GM12878 (cell line): ENCODE measurements at regions not wholly inside any gene's neighbourhood (a gene's known extent, or its start where the extent isn't known, plus 50 kb on each side); places are given as distances from the start of the nearest gene placed in this dataset.

Experiments
- ATAC-seq: fragments of 200-7000 bp; cut with Tn5 transposase; 3 replicates; pipeline ENCODE4 v1.9.1; 2020; ENCODE audit warnings: mild to moderate bottlenecking, moderate library complexity
- BruUV-seq: library from RNA; stranded (reverse); fragments of 400-500 nt; replicated peaks from 2 replicates; lab custom pipeline; 2021; lab: Mats Ljungman, UMichigan
- CTCF ChIA-PET: fragments of 300-600 bp; sonication (Branson Sonifier 250); formaldehyde crosslinking; extraction: SDS; loops from one replicate; lab custom pipeline; 2021; ENCODE audit warnings: inconsistent platforms; lab: Yijun Ruan, JAX
- POLR2A ChIA-PET: fragments of 350-600 bp; formaldehyde crosslinking; extraction: SDS; loops from one replicate; lab custom pipeline; 2021; ENCODE audit warnings: inconsistent platforms; lab: Charles Lee
- RAD21 ChIA-PET: fragments of 300-600 bp; sonication (Branson Sonifier 250); formaldehyde crosslinking; loops from one replicate; lab custom pipeline; 2023; ENCODE audit warnings: antibody characterized with exemption; ENCODE audit not compliant: unreplicated experiment; lab: Charles Lee
- SMC1A ChIA-PET: fragments of 300-600 bp; sonication (Branson Sonifier 250); formaldehyde crosslinking; loops from one replicate; lab custom pipeline; 2023; ENCODE audit not compliant: unreplicated experiment, uncharacterized antibody; lab: Charles Lee
- DNase-seq: peaks from one replicate; pipeline ENCODE4 v3.0.0-alpha.2; 2011; ENCODE audit warnings: low read depth, low spot score
- FAIRE-seq: peaks from 3 replicates; lab custom pipeline; 2011; peaks lifted over from hg19 to GRCh38; lab: Jason Lieb, UNC
- H2AFZ ChIP-seq: 2 replicates; pipeline ENCODE4 v1.6.0; 2011; ENCODE audit warnings: low read depth, low read length, control low read depth; ENCODE audit not compliant: control insufficient read depth
- H3K27ac ChIP-seq: 2 replicates; pipeline ENCODE4 v1.5.1; 2011; ENCODE audit warnings: control low read depth; ENCODE audit not compliant: control insufficient read depth, insufficient read depth
- H3K27me3 ChIP-seq, 2 experiments: replicated peaks in 1 of 2; 2 replicates each; pipeline versions ENCODE4 v1.6.0 to v1.6.1; 2011; ENCODE audit warnings: low read length in 1 of 2; ENCODE audit not compliant: control insufficient read depth in 2 of 2, insufficient read depth in 2 of 2
- H3K36me3 ChIP-seq, 2 experiments: 2 replicates each; pipeline ENCODE4 v1.5.1; 2011; ENCODE audit warnings: low read length in 1 of 2; ENCODE audit not compliant: control insufficient read depth in 2 of 2, insufficient read depth in 2 of 2
- H3K4me1 ChIP-seq: 2 replicates; pipeline ENCODE4 v1.6.1; 2011; ENCODE audit warnings: mild to moderate bottlenecking, low read length, moderate library complexity, mixed read lengths; ENCODE audit not compliant: control insufficient read depth, insufficient read depth
- H3K4me2 ChIP-seq: 2 replicates; pipeline ENCODE4 v1.6.0; 2011; ENCODE audit warnings: control low read depth; ENCODE audit not compliant: control insufficient read depth, insufficient read depth
- H3K4me3 ChIP-seq: fragments of 200-600 bp; sonication (generic); 2 replicates; pipeline ENCODE4 v1.5.1; 2016
- H3K79me2 ChIP-seq: 2 replicates; pipeline ENCODE4 v1.6.0; 2011; ENCODE audit warnings: low read length; ENCODE audit not compliant: control insufficient read depth, insufficient read depth
- H3K9ac ChIP-seq: 2 replicates; pipeline ENCODE4 v1.8.0; 2011; ENCODE audit warnings: low read length, control low read depth, mixed read lengths; ENCODE audit not compliant: control insufficient read depth, insufficient read depth
- H3K9me3 ChIP-seq: replicated peaks from 3 replicates; pipeline ENCODE4 v1.5.1; 2011; ENCODE audit warnings: mild to moderate bottlenecking, low read length; ENCODE audit not compliant: control insufficient read depth, insufficient read depth
- H4K20me1 ChIP-seq: 2 replicates; pipeline ENCODE4 v1.6.0; 2011; ENCODE audit not compliant: control insufficient read depth, insufficient read depth
- BHLHE40 ChIP-seq, 2 experiments: fragments of 450-650 bp in 1 of 2; IDR thresholded peaks; 2 replicates each; pipeline ENCODE4 v1.6.1; 2011 to 2017; ENCODE audit warnings: low read depth in 2 of 2, borderline replicate concordance in 1 of 2, improper control_type of control experiment in 1 of 2, low read length in 1 of 2, mild to moderate bottlenecking in 1 of 2
- CHD2 ChIP-seq: IDR thresholded peaks from 2 replicates; pipeline ENCODE4 v1.6.1; 2011; ENCODE audit warnings: low read depth, low read length, improper control_type of control experiment, borderline replicate concordance
- IRF4 ChIP-seq: IDR thresholded peaks from 2 replicates; pipeline ENCODE4 v1.6.1; 2011; ENCODE audit warnings: low read depth, low read length
- MEF2B ChIP-seq: fragments of 450-650 bp; IDR thresholded peaks from 2 replicates; pipeline ENCODE4 v1.6.1; 2018; ENCODE audit warnings: mild to moderate bottlenecking, moderate library complexity; ENCODE audit not compliant: partially characterized antibody, poor library complexity, severe bottlenecking
- MTA3 ChIP-seq: IDR thresholded peaks from 2 replicates; pipeline ENCODE4 v1.6.1; 2012; ENCODE audit warnings: low read length, inconsistent platforms, borderline replicate concordance
- NFYA ChIP-seq: IDR thresholded peaks from 2 replicates; pipeline ENCODE4 v1.6.1; 2011; ENCODE audit warnings: low read depth, mild to moderate bottlenecking, low read length, improper control_type of control experiment, borderline replicate concordance
- PML ChIP-seq: IDR thresholded peaks from 2 replicates; pipeline ENCODE4 v1.6.1; 2012; ENCODE audit warnings: low read length, inconsistent platforms
- POU2F2 ChIP-seq: IDR thresholded peaks from 3 replicates; pipeline ENCODE4 v1.6.1; 2011; ENCODE audit warnings: low read depth, mild to moderate bottlenecking, low read length, borderline replicate concordance
- RAD51 ChIP-seq: fragments of 450-650 bp; IDR thresholded peaks from 2 replicates; pipeline ENCODE4 v1.6.1; 2016; ENCODE audit warnings: moderate library complexity, mild to moderate bottlenecking, inconsistent platforms
- RFX5 ChIP-seq: IDR thresholded peaks from 2 replicates; pipeline ENCODE4 v1.6.1; 2011; ENCODE audit warnings: low read depth, low read length, improper control_type of control experiment
- SMARCA5 ChIP-seq: fragments of 450-650 bp; IDR thresholded peaks from 2 replicates; pipeline ENCODE4 v1.6.1; 2017; ENCODE audit warnings: mild to moderate bottlenecking
- SREBF1 ChIP-seq: IDR thresholded peaks from 2 replicates; pipeline ENCODE4 v1.6.1; 2012; ENCODE audit warnings: mild to moderate bottlenecking, low read length
- SREBF2 ChIP-seq: IDR thresholded peaks from 2 replicates; pipeline ENCODE4 v1.6.1; 2012; ENCODE audit warnings: mild to moderate bottlenecking, low read length
- TCF7 ChIP-seq: IDR thresholded peaks from 2 replicates; pipeline ENCODE4 v1.6.1; 2014; ENCODE audit warnings: antibody characterized with exemption, borderline replicate concordance
- ZNF274 ChIP-seq: IDR thresholded peaks from one replicate; pipeline ENCODE4 v1.8.0; 2011; ENCODE audit not compliant: insufficient read length, insufficient read depth
- WGBS: methylation state at CpG from one replicate; pipeline ENCODE4 v1.1.6; 2016; ENCODE audit warnings: low lambda C conversion rate; ENCODE audit not compliant: insufficient replicate concordance, insufficient coverage; ENCODE audit errors: missing lambda C conversion rate; 5-methylcytosine and 5-hydroxymethylcytosine counted together
- in situ Hi-C: fragments of 300-500 bp; cut with MboI; formaldehyde crosslinking; loops from 9 replicates; pipeline ENCODE4 v1.14.3; 2018; ENCODE audit warnings: mixed read lengths
- intact Hi-C: fragments of 100-400 bp; cut with micrococcal nuclease; formaldehyde crosslinking; loops from one replicate; pipeline ENCODE4 v1.14.2; 2022; ENCODE audit not compliant: unreplicated experiment
- TF ChIP-seq, protein P1 (sequence below): fragments of 150-350 bp; IDR thresholded peaks from 2 replicates; pipeline ENCODE4 v1.6.1; 2014; ENCODE audit warnings: mild to moderate bottlenecking, low read depth, low read length
- TF ChIP-seq, protein P2 (sequence below): IDR thresholded peaks from 2 replicates; pipeline ENCODE4 v1.6.1; 2011; ENCODE audit warnings: borderline replicate concordance, low read depth, mild to moderate bottlenecking, moderate library complexity, low read length; ENCODE audit not compliant: insufficient read depth, poor library complexity, severe bottlenecking
- TF ChIP-seq, protein P3 (sequence below): fragments of 450-650 bp; IDR thresholded peaks from 2 replicates; pipeline ENCODE4 v1.6.1; 2017; ENCODE audit warnings: antibody characterized with exemption, mild to moderate bottlenecking, moderate library complexity
- TF ChIP-seq, protein P4 (sequence below): fragments of 450-650 bp; IDR thresholded peaks from 2 replicates; pipeline ENCODE4 v1.6.1; 2017; ENCODE audit warnings: mild to moderate bottlenecking, low read depth, inconsistent platforms; ENCODE audit not compliant: poor library complexity, severe bottlenecking

DNA sequence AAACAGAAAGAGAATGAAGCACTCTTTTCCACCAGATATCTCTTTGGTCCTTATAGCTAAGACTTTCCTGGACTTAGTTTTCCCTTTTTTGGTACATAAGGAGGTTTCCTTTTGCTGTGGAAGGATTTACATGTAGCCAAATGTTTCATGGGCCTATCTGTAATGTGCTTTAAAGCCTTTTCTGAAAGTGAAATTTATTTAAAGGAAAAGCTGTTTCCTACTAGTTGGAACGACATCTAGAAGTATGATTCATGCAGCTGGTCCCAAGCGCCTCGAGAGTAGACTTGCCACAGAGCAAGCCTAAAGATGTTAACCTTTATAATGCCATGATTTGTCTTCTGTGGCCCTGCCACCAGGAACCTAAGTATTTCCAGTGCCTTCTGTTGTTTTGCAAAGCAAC is 390.3 kb downstream of the DLEU7 start:
- TF ChIP-seq, protein P1, sequence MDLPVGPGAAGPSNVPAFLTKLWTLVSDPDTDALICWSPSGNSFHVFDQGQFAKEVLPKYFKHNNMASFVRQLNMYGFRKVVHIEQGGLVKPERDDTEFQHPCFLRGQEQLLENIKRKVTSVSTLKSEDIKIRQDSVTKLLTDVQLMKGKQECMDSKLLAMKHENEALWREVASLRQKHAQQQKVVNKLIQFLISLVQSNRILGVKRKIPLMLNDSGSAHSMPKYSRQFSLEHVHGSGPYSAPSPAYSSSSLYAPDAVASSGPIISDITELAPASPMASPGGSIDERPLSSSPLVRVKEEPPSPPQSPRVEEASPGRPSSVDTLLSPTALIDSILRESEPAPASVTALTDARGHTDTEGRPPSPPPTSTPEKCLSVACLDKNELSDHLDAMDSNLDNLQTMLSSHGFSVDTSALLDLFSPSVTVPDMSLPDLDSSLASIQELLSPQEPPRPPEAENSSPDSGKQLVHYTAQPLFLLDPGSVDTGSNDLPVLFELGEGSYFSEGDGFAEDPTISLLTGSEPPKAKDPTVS = no peak
- TF ChIP-seq, protein P2, sequence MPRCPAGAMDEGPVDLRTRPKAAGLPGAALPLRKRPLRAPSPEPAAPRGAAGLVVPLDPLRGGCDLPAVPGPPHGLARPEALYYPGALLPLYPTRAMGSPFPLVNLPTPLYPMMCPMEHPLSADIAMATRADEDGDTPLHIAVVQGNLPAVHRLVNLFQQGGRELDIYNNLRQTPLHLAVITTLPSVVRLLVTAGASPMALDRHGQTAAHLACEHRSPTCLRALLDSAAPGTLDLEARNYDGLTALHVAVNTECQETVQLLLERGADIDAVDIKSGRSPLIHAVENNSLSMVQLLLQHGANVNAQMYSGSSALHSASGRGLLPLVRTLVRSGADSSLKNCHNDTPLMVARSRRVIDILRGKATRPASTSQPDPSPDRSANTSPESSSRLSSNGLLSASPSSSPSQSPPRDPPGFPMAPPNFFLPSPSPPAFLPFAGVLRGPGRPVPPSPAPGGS = no peak
- no peak for TF ChIP-seq PML
- TF ChIP-seq NFYA = no peak
- no peak for TF ChIP-seq POU2F2
- TF ChIP-seq MEF2B = no peak
- no peak for TF ChIP-seq BHLHE40 (IDR thresholded peaks at IDR 0.05; ENCODE audit: borderline replicate concordance in 1 of 2, low read depth in 2 of 2, low read length in 1 of 2)
- no peak for TF ChIP-seq RAD51
- TF ChIP-seq SREBF2 = no peak
- TF ChIP-seq, protein P3, sequence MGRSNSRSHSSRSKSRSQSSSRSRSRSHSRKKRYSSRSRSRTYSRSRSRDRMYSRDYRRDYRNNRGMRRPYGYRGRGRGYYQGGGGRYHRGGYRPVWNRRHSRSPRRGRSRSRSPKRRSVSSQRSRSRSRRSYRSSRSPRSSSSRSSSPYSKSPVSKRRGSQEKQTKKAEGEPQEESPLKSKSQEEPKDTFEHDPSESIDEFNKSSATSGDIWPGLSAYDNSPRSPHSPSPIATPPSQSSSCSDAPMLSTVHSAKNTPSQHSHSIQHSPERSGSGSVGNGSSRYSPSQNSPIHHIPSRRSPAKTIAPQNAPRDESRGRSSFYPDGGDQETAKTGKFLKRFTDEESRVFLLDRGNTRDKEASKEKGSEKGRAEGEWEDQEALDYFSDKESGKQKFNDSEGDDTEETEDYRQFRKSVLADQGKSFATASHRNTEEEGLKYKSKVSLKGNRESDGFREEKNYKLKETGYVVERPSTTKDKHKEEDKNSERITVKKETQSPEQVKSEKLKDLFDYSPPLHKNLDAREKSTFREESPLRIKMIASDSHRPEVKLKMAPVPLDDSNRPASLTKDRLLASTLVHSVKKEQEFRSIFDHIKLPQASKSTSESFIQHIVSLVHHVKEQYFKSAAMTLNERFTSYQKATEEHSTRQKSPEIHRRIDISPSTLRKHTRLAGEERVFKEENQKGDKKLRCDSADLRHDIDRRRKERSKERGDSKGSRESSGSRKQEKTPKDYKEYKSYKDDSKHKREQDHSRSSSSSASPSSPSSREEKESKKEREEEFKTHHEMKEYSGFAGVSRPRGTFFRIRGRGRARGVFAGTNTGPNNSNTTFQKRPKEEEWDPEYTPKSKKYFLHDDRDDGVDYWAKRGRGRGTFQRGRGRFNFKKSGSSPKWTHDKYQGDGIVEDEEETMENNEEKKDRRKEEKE = no peak
- TF ChIP-seq, protein P4, sequence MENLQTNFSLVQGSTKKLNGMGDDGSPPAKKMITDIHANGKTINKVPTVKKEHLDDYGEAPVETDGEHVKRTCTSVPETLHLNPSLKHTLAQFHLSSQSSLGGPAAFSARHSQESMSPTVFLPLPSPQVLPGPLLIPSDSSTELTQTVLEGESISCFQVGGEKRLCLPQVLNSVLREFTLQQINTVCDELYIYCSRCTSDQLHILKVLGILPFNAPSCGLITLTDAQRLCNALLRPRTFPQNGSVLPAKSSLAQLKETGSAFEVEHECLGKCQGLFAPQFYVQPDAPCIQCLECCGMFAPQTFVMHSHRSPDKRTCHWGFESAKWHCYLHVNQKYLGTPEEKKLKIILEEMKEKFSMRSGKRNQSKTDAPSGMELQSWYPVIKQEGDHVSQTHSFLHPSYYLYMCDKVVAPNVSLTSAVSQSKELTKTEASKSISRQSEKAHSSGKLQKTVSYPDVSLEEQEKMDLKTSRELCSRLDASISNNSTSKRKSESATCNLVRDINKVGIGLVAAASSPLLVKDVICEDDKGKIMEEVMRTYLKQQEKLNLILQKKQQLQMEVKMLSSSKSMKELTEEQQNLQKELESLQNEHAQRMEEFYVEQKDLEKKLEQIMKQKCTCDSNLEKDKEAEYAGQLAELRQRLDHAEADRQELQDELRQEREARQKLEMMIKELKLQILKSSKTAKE = no peak
- no peak for TF ChIP-seq TCF7
- no peak for TF ChIP-seq IRF4
- TF ChIP-seq SMARCA5 = no peak
- TF ChIP-seq SREBF1 = no peak
- TF ChIP-seq CHD2 = no peak
- TF ChIP-seq MTA3 = no peak
- no peak for TF ChIP-seq ZNF274
- TF ChIP-seq RFX5 = no peak
- Histone ChIP-seq H3K4me2 (no peak overlapping the region), H3K27ac (no peak overlapping the region), H4K20me1 (no peaks in the 10 kb centered on the region), H3K9ac (no peak overlapping the region), H3K79me2 (no peaks in the 10 kb centered on the region), H3K4me3 (no peak overlapping the region), H3K4me1 (no peaks in the 10 kb centered on the region), H2AFZ (no peak overlapping the region), H3K36me3 (no peaks in the 10 kb centered on the region), H3K27me3 (no peaks in the 10 kb centered on the region), H3K9me3 (no peaks in the 10 kb centered on the region)
- BruUV-seq = no TSS peak
- intact Hi-C loops = no loop called here
- RAD21 ChIA-PET = interaction anchor here (1.0 kb wide), 1 partner anchor 9 kb away, joined by 3 read pairs; no protein-coding TSS in a partner anchor
- FAIRE-seq = no peak
- 46% methylated on average over 3 of the region's 3 CpGs for WGBS
- ATAC-seq = no peak
- DNase-seq = no peak
- CTCF ChIA-PET = no interaction called here
- POLR2A ChIA-PET = no interaction called here
- in situ Hi-C loops = no loop called here
- SMC1A ChIA-PET = no interaction called here
